Ishikawa (cell line): ENCODE measurements at regions not wholly inside any gene's neighbourhood (a gene's known extent, or its start where the extent isn't known, plus 50 kb on each side); places are given as distances from the start of the nearest gene placed in this dataset.

Experiments used
- CEBPB ChIP-seq: IDR thresholded peaks from 2 replicates; pipeline ENCODE4 v1.6.1; 2012
- EGR1 ChIP-seq: IDR thresholded peaks from 2 replicates; pipeline ENCODE4 v1.6.1; 2012
- EP300 ChIP-seq: IDR thresholded peaks from 2 replicates; pipeline ENCODE4 v1.6.1; 2012; ENCODE audit warnings: borderline replicate concordance
- MAX ChIP-seq: IDR thresholded peaks from 2 replicates; pipeline ENCODE4 v1.6.1; 2012
- NFIC ChIP-seq: IDR thresholded peaks from 2 replicates; pipeline ENCODE4 v1.6.1; 2012
- RAD21 ChIP-seq: IDR thresholded peaks from 2 replicates; pipeline ENCODE4 v1.6.1; 2012; ENCODE audit warnings: low read depth
- TAF1 ChIP-seq: IDR thresholded peaks from 2 replicates; pipeline ENCODE4 v1.6.1; 2012; ENCODE audit warnings: low read depth, mild to moderate bottlenecking
- TCF12 ChIP-seq: IDR thresholded peaks from 2 replicates; pipeline ENCODE4 v1.6.1; 2012; ENCODE audit warnings: low read depth
- USF1 ChIP-seq: IDR thresholded peaks from 2 replicates; pipeline ENCODE4 v1.6.1; 2012
- YY1 ChIP-seq: IDR thresholded peaks from 2 replicates; pipeline ENCODE4 v1.6.1; 2012; ENCODE audit warnings: low read depth
- ZBTB7A ChIP-seq: IDR thresholded peaks from 2 replicates; pipeline ENCODE4 v1.6.1; 2012; ENCODE audit warnings: low read depth
- TF ChIP-seq, protein P1 (sequence below): IDR thresholded peaks from 2 replicates; pipeline ENCODE4 v1.6.1; 2012; ENCODE audit warnings: low read depth, mild to moderate bottlenecking

DNA sequence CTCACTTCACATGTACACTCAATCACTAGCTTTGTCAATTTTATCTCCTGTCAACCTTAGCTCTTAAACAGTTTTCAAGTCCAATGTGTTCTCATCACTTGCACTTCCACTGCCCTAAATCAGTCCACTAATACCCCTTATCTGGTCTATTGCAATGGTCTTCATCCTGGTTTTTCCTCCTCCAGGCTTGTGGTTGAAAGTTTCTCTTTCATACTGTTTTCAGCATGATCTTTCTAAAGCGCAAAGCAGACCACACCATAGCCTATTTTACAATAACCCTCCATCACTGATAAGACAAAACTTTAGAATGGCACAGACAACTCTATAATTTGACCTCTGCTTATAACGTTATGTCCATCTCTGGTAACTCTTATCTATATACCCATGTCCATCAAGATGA lies 62.0 kb upstream of the DDHD1 start:
- TF ChIP-seq EP300, result no peak
- TF ChIP-seq RAD21, result no peak
- TF ChIP-seq MAX, result no peak
- TF ChIP-seq, protein P1, sequence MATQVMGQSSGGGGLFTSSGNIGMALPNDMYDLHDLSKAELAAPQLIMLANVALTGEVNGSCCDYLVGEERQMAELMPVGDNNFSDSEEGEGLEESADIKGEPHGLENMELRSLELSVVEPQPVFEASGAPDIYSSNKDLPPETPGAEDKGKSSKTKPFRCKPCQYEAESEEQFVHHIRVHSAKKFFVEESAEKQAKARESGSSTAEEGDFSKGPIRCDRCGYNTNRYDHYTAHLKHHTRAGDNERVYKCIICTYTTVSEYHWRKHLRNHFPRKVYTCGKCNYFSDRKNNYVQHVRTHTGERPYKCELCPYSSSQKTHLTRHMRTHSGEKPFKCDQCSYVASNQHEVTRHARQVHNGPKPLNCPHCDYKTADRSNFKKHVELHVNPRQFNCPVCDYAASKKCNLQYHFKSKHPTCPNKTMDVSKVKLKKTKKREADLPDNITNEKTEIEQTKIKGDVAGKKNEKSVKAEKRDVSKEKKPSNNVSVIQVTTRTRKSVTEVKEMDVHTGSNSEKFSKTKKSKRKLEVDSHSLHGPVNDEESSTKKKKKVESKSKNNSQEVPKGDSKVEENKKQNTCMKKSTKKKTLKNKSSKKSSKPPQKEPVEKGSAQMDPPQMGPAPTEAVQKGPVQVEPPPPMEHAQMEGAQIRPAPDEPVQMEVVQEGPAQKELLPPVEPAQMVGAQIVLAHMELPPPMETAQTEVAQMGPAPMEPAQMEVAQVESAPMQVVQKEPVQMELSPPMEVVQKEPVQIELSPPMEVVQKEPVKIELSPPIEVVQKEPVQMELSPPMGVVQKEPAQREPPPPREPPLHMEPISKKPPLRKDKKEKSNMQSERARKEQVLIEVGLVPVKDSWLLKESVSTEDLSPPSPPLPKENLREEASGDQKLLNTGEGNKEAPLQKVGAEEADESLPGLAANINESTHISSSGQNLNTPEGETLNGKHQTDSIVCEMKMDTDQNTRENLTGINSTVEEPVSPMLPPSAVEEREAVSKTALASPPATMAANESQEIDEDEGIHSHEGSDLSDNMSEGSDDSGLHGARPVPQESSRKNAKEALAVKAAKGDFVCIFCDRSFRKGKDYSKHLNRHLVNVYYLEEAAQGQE, result no peak
- TF ChIP-seq YY1, result no peak
- TF ChIP-seq USF1, result no peak
- TF ChIP-seq NFIC, result no peak
- TF ChIP-seq TCF12, result no peak
- no peak for TF ChIP-seq EGR1
- no peak for TF ChIP-seq ZBTB7A
- no peak for TF ChIP-seq TAF1
- TF ChIP-seq CEBPB, result no peak
